Osteocyte (in vitro differentiated cells): ENCODE measurements at regions not wholly inside any gene's neighbourhood (a gene's known extent, or its start where the extent isn't known, plus 50 kb on each side); places are given as distances from the start of the nearest gene placed in this dataset.

Source experiments
- DNase-seq: peaks from one replicate; pipeline ENCODE4 v3.0.0; 2021; ENCODE audit warnings: mixed read lengths; ENCODE audit not compliant: unreplicated experiment; ENCODE audit errors: extremely low spot score
- H3K27ac Mint-ChIP-seq: one replicate; pipeline ENCODE4 v1.8.0; 2021; ENCODE audit warnings: mild to moderate bottlenecking, mixed read lengths; ENCODE audit not compliant: unreplicated experiment
- H3K27me3 Mint-ChIP-seq: one replicate; pipeline ENCODE4 v1.8.0; 2021; ENCODE audit warnings: mixed read lengths; ENCODE audit not compliant: unreplicated experiment
- H3K36me3 Mint-ChIP-seq: one replicate; pipeline ENCODE4 v1.8.0; 2021; ENCODE audit warnings: mixed read lengths; ENCODE audit not compliant: unreplicated experiment
- H3K4me1 Mint-ChIP-seq: one replicate; pipeline ENCODE4 v1.8.0; 2021; ENCODE audit warnings: mixed read lengths; ENCODE audit not compliant: unreplicated experiment
- H3K4me3 Mint-ChIP-seq: one replicate; pipeline ENCODE4 v1.8.0; 2021; ENCODE audit warnings: mild to moderate bottlenecking, moderate library complexity, mixed read lengths; ENCODE audit not compliant: unreplicated experiment
- H3K9me3 Mint-ChIP-seq: one replicate; pipeline ENCODE4 v1.8.0; 2021; ENCODE audit warnings: mixed read lengths; ENCODE audit not compliant: unreplicated experiment
- TF ChIP-seq, protein P1 (sequence below): fragments of 200-600 bp; sonication (generic); IDR thresholded peaks from 2 replicates; pipeline ENCODE4 v1.5.0; 2021; ENCODE audit warnings: antibody characterized with exemption, mild to moderate bottlenecking, moderate library complexity

GRCh38 chr22:48672387-48672786 is 1155.3 kb downstream of the BRD1 start:
- Mint-ChIP-seq H3K36me3 (peaks cover 14% of the 10 kb centered on the region), H3K4me1 (peaks cover 2% of the 10 kb centered on the region), H3K4me3 (no peak overlapping the region), H3K9me3 (peaks cover 19% of the 10 kb centered on the region), H3K27ac (no peak overlapping the region), H3K27me3 (no peaks in the 10 kb centered on the region)
- no peak for DNase-seq
- TF ChIP-seq, protein P1, sequence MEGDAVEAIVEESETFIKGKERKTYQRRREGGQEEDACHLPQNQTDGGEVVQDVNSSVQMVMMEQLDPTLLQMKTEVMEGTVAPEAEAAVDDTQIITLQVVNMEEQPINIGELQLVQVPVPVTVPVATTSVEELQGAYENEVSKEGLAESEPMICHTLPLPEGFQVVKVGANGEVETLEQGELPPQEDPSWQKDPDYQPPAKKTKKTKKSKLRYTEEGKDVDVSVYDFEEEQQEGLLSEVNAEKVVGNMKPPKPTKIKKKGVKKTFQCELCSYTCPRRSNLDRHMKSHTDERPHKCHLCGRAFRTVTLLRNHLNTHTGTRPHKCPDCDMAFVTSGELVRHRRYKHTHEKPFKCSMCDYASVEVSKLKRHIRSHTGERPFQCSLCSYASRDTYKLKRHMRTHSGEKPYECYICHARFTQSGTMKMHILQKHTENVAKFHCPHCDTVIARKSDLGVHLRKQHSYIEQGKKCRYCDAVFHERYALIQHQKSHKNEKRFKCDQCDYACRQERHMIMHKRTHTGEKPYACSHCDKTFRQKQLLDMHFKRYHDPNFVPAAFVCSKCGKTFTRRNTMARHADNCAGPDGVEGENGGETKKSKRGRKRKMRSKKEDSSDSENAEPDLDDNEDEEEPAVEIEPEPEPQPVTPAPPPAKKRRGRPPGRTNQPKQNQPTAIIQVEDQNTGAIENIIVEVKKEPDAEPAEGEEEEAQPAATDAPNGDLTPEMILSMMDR, result no peak

GRCh38 chr22:48670731-48671130 is 1156.9 kb downstream of the BRD1 start:
- TF ChIP-seq, protein P1, result no peak
- DNase-seq, result no peak

GRCh38 chr22:48669986-48670716 is 1157.5 kb downstream of the BRD1 start:
- no peak overlapping the region for H3K27ac Mint-ChIP-seq
- H3K36me3 Mint-ChIP-seq, result peaks cover 14% of the 10 kb centered on the region
- H3K27me3 Mint-ChIP-seq, result no peaks in the 10 kb centered on the region
- H3K4me3 Mint-ChIP-seq, result no peak overlapping the region
- DNase-seq, result no peak
- H3K4me1 Mint-ChIP-seq, result peaks cover 5% of the 10 kb centered on the region
- TF ChIP-seq, protein P1, result no peak
- peaks cover 19% of the 10 kb centered on the region for H3K9me3 Mint-ChIP-seq

More at GRCh38 chr22:48670731-48671130, 1156.9 kb downstream of the BRD1 start:
- Mint-ChIP-seq H3K27ac (no peak overlapping the region), H3K36me3 (peaks cover 14% of the 10 kb centered on the region), H3K4me3 (no peak overlapping the region), H3K4me1 (peaks cover 5% of the 10 kb centered on the region), H3K27me3 (no peaks in the 10 kb centered on the region), H3K9me3 (peaks cover 19% of the 10 kb centered on the region)

- TF ChIP-seq, protein P1, result no peak
- no peak for DNase-seq
- no peaks in the 10 kb centered on the region for H3K27me3 Mint-ChIP-seq
- H3K27ac Mint-ChIP-seq, result no peak overlapping the region
- H3K9me3 Mint-ChIP-seq, result peaks cover 22% of the 10 kb centered on the region
- H3K4me1 Mint-ChIP-seq, result peaks cover 5% of the 10 kb centered on the region
- no peak overlapping the region for H3K4me3 Mint-ChIP-seq
- H3K36me3 Mint-ChIP-seq, result peaks cover 14% of the 10 kb centered on the region
Measured at GRCh38 chr22:48669226-48669625, 1158.4 kb downstream of the BRD1 start.

DNA sequence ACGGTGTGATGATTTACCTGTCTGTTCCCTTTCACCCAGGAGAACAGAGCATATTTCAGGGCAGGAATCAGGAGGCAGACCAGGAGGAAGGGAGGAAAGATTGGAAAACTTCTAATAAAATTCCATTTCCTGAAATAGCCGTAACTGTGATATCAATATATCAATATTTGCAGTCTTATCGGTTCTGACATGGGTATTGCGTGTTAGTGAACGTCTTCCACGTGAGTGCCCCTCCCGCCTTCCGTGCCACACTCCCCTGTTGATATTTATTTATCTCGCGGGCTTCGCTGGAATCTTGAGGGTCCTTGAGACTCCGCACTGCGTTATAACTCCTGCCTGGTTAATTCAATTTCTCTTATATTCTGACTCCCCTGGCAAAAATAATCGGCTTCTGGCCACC is 1160.4 kb downstream of the BRD1 start:
- H3K9me3 Mint-ChIP-seq, result peaks cover 13% of the 10 kb centered on the region
- DNase-seq, result no peak
- peaks cover 4% of the 10 kb centered on the region for H3K36me3 Mint-ChIP-seq
- no peak overlapping the region for H3K4me3 Mint-ChIP-seq
- TF ChIP-seq, protein P1, result no peak
- peaks cover 5% of the 10 kb centered on the region for H3K4me1 Mint-ChIP-seq
- H3K27ac Mint-ChIP-seq, result no peak overlapping the region
- no peaks in the 10 kb centered on the region for H3K27me3 Mint-ChIP-seq
